Glomerular visceral epithelial cell (primary cell): ENCODE measurements at regions not wholly inside any gene's neighbourhood (a gene's known extent, or its start where the extent isn't known, plus 50 kb on each side); places are given as distances from the start of the nearest gene placed in this dataset.

Experiments
- DNase-seq: peaks from one replicate; pipeline ENCODE4 v3.0.0-alpha.2; 2016; ENCODE audit errors: extremely low spot score

DNA sequence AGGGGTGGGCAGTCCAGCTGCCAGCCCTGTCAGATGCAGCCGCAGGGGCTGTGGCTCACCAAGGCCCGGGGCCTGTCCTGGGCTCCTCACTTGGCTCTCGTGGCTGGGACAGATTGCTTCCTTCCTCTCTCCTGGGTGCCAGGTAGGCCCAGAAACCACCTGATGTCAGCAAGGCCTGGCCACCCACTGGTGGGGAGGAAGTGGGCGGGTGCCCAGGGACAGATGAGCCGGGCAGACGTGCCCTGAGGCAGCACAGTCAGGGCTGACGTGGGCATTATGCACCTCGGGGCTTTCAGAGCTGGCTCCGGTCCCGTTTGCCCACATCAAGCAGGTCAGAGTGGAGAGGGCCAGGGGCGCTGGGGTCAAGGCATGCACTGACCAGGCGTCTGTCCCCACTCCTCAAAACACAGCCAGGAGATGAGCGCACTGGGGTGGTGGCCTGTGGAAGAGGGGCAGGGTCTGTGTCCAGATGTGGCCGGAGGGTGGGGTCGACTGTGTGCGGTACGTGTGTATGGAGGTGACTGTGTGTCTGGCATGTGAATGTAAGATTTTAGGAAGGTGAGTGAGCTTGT lies 133.2 kb upstream of the PTPN1 start:
- no peak for DNase-seq

DNA sequence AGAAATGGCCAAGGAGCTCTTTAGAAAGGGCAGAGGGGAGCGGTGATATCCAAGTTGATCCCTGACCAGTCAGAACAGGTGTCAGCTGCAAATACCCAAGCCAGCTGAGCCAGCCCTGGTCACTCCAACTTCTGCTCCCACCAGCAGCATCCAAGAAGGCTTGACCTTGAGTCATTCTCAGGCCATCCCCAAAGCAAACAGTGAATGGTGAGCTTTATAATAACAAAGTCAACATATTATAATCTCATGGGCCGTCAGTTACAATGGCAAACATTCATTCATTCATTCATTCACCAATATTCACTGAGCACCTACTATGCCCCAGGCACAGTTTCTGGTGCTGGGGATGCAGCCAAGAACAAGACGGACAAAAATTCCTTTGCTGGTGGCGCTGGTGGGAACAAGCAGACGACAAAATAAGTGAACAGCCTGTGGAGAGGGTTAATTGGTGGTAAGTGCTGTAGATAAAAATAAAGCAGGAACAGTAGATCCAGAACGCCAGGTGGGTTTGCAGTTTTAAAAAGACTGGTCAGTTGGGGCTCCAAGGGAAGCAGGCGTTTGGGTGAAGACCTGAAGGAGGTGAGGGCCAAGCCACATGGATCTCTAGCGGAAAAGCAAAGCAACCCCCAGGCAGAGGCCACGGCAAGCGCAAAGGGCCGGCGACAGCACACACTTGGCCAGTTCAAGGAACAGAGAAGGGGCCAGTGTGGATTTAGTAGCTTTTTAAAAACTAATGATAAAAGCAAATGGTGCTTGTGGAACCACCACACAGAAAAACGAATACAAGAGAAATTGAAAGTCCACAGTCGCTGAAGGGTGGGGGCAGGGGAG lies 131.8 kb upstream of the PTPN1 start:
- DNase-seq = no peak

GRCh38 chr20:50379049-50379990 lies 130.9 kb upstream of the PTPN1 start:
- no peak for DNase-seq

DNA sequence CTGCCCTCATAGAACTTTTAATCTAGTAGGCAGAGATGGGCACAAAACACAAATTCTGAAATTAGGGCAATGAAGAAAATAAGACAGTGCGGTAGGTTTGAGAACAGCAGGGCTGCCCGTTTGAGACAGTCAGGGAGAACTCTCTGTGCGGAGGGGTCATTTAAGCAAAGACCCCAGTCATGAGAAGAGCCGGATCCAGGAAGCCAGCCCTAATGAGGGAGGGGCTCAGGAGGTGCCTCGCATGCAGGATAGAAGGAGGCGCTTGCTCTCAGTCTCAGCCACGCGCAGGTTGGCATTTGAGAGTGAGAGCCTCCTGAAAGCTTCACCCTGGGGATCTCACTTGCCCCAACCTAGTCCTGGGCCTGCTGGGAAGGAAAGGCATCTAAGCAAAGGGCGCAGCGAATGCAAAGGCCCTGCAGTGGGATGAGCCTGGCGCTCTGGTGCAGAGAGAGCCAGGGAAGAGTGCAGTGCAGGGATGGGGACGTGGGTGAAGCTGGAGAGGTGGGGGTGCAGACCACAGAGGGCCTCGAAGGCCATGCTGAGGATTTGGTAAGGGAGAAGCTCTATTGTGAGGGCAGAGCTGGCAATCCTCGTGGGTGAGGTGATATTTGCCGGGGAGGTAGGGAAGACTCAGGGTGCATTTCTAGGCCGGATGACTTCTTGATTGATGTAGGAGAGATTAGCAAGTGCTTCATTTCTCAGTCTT lies 130.0 kb upstream of the PTPN1 start:
- no peak for DNase-seq

DNA sequence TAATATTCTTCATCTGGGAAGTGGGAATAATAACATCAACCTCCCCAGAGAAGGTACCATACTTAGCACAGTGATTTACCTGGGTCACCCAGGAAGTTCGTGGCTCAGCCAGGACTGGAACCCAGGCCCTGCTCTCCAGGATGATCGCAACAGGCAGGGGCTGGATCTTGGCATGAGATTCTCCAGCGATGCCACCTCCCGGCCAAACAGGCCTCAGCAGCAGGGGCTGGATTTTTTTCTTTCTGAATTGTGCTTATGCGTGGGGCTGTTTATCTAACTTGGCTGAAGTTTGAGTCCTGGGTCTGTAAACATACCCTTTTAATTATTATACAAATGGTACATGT lies 129.5 kb upstream of the PTPN1 start:
- no peak for DNase-seq

DNA sequence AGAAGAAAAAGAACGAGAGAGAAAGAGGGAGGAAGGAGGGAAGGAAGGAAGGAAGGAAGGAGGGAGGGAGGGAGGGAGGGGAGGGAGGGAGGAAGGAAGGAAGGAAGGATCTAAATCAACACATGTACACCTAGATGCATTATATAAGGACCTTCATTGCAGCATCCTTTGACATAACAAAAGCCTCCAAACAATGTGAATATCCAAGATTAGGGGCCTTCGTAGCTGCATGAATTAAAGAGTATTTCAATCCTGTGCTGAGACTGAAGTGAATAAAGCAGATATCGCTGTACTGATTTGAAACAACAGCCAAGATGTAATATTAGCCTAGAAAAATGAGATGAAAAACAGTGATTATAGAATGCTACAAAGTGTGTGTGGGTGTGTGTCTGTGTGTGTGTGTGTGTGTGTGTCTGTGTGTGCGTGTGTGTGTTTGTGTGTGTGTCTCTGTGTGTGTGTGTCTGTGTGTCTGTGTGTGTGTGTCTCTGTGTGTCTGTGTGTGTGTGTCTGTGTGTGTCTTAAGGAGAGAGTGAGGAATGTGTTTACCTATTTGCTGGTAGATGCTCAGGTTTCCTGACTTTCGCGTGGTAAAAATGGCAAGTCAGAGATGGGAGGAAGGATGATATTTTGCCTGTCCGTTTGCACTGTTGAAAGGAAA lies 129.0 kb upstream of the PTPN1 start:
- DNase-seq = no peak

DNA sequence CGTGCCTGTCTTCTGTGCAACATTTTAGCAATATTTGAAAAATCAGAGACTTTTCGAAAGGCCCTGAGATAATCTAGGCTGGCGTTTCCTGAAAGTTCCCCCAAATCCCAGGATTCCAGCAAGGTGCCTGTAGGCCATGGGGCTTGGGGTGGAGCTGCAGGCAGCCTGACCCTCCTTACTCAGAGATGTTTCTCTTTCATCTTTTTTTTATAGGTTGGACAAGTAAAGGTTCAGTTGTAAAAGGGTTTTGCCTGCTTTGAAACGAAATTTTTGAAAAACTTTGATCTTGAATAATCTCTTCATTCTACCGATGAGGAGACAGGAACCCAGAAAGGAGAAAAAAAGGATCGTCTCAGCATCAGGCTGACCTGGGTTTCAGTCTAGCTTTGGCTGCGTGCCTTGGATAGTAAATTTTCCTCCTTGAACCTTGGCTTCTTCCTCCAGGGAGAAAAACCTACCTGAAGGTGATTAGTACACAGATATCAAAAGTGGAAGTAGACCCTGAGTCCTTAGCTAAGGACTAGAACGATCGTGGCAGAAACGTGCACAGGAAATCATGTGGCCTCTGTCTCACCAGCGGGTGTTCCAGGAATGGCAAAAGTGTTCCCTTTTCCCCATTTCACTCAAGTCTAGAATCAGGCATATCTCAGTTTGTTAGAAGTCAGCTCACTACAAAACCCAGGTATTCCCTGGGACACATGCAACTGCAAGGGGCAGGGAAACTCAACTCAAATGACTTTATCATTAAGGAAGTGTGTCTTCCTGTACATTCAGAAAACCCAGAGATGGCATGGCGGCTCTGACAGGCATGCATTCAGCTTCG lies 128.2 kb upstream of the PTPN1 start:
- DNase-seq = no peak

- no peak for DNase-seq
Measured at GRCh38 chr20:50385733-50386640, 124.2 kb upstream of the PTPN1 start.

DNA sequence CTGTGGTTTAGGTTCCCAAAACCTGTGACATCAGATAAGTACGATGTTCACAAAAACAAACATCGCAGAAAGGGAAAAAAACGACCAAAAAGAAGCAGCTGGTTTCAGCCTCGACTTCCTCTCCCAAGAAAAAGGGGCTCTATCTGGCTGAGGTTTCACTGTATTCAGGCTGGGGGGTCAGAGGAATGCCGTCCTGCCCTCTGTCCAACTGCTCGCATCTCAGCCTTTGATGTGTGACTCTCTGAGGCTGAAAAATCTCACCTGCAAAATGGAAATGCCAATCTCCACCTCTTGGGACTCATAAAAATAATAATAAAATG lies 123.6 kb upstream of the PTPN1 start:
- no peak for DNase-seq

DNA sequence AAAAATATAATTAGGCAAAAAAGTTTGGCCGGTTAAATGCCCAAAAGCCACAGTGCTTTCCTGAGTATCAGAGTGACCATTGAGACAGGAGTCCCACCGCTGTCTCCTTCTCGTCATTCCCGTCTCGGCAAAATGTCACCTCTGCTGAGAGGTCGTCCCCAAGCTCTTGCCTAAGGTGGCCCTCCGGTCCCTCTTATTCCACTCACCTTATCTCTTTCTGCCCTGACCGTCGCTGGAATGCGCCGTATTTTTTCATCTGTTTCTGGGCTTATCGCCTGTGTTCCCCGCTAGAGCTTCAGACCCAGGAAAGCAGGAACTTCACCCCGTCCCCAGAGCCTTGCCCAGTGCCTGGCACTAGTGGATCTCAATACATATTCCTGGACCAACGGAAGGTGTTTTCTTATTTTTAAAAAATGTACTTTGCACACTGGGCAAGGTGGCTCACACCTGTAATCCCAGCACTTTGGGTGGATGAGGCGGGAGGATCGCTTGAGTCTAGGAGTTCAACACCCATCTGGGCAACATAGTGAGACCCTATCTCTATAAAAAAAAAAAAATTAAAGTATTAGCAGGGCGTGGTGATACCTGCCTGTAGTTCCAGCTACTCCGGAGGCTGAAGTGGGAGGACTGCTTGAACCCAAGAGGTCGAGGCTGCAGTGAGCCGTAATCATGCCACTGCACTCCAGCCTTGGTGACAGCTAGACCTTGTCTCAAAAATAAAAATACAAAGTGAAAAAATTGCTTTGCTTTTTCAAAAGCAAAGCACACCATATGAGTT lies 122.8 kb upstream of the PTPN1 start:
- no peak for DNase-seq

DNA sequence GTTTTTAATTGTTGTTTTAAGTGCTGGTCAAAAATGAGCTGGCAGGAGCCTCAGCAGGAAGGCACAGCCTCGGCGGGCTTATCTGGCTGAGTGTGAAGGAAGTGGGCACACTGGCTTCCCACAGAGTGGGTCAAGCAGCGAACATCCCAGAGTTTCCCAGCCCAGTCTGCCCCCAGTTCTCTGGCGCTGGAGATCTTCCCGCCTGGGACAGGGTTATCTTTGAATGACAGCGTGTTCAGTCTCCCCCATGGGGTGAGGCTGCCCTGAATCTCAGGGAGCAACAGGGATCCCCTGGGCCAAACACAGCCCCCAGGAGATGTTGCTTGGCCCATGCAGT lies 122.2 kb upstream of the PTPN1 start:
- DNase-seq = peak; percentile 35

DNA sequence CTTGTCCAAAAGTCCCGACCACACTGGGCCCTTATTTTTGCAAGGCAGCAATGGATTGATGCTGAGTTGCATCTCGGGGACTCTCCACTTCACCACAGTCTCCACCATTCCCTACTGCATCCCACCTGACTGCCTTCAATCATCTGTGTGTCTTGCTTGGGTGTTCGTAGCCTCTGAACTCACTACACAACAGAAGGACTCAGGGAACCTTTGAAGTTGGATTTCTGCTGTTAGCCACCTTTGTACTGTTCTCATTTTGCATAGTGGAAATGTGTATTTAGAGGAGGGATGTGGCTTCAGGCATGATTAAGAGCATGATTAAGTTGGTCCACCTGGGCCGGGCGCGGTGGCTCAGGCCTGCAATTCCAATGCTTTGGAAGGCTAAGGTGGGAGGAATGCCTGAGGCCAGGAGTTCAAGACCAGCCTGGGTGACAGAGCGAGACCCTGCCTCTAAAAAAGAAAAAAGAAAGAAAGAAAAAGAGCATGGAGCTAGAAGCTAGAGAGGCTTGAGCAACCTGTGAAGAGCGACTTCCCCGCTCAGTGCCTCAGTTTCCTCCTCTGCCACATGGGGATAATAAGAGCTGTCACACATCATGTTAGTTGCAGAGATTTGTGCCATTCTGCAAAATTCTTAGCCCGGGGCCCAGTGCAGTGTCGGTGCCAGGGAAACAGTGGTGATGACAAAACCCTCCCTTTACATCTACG lies 121.3 kb upstream of the PTPN1 start:
- DNase-seq = no peak

GRCh38 chr20:50389438-50389807 lies 120.8 kb upstream of the PTPN1 start:
- no peak for DNase-seq

DNA sequence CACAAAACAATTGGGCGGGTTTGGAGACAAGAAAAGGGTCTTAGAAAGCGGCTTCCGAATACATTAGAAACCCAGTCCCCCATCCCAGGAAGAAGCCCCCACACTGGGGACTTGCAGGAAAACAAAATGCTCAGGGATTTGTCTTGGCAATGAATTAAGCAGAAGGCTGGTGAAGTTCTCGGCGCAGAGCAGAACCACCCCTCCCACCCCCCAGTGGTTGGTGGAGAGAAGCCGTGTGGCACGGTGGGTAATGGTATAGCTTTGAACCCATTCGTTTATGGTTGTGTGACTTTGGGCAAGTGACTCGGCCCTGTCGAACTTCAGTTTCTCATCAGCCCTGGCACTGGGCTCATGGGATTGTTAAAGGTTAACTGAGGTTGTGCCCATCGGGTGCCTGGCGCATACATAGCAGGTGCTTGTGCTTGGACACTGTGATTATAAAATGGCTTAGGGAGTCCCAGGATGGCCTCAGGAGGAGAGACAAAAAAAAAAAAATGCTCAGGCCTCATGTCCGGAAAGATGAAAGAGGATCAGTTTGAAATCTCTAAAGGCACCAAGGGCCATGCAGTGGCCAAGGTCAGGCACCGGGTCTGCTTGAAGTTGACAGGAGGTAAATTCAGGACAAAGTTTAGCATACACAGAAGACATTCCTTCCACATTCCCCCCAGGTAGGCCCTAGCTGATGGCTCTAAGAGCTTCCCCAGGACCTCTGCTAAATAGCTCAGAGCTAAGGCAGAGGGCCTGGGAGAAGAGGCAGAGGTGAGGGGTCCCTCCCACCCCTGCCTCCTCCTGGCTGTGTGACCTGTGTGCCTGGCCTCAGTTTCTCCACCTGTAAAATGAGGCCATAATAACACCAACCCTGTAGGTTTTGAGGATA lies 120.1 kb upstream of the PTPN1 start:
- no peak for DNase-seq

DNA sequence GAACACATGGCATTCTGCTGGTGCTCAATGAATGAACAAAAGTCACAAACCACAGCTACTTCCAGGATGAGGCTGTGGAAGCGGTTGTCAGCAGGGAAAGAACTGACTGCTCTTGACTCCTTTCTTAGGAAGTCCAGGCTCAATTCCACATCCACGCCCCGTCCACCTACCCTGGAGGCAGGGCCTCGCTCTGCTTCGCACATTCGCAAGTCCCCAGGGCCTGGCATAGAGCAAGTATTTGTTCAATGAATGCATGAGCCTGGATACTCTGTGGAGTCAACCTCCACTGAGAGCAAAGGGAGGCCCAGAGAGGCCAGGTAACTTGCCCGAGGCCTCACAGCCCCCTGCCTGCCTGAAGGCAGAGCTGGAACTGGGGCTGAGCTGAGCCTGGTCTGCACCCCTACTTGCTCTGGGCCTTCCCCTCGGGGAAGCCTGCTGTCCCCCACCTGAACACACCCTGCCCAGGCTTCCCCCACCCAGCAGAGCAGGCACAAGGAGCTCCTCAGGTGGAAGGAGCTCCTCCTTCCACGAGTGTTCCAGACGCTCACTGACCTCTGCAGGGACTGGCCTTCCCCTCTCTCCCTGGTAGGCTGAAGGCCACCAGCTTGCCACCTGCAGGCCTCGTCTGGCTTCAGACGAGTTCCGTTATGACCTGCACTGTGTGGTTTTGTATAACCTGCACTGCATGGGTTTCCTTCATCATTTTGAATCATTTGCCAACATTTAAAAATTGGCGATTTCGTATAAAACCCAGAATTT lies 119.3 kb upstream of the PTPN1 start:
- no peak for DNase-seq

DNA sequence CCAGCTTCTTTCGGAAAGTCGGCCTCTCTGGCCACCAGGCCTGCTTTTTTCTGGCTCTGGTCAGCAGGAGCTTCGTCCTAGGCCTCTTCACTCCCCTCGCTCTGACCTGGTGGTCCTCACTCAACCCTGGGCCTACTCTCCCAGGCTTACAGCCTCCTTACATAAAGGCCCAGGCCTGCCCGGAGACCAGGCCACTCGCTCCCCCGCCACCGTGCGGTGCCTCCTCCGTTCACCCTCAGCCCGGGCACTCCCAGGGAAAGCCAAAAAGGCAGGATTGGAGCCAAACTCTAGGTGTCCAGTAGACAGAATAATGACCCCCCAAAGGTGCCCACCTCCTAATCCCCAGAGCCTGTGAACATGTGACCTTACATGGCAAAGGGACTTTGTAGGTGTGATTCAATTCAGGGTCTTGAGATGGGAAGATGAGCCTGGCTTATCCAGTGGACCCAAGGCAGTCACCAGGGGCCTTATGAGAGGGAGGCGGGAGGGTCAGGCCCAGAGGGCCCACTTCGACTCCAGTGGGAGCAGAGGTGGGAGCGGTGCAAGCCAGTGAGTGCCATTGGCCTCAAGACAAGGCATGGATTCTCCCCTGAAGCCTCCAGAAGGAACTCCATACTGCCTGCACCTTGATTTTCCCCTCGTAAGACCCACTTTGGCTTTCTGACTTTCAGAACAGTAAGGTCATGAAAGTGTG lies 118.6 kb upstream of the PTPN1 start:
- DNase-seq = no peak
